SU-DHL-6 (cell line): ENCODE measurements at regions not wholly inside any gene's neighbourhood (a gene's known extent, or its start where the extent isn't known, plus 50 kb on each side); places are given as distances from the start of the nearest gene placed in this dataset.

ENCODE experiments used
- H2AFZ ChIP-seq: fragments of 200-600 bp; sonication (generic); 2 replicates; pipeline ENCODE4 v1.6.1; 2014; ENCODE audit warnings: low read depth, mild to moderate bottlenecking, moderate library complexity, mixed read lengths, antibody characterized with exemption, low read length; ENCODE audit not compliant: severe bottlenecking
- H3F3A ChIP-seq: fragments of 200-600 bp; shearing (Covaris generic); 2 replicates; pipeline ENCODE4 v1.6.0; 2016; ENCODE audit warnings: antibody characterized with exemption, mild to moderate bottlenecking; ENCODE audit not compliant: insufficient read depth
- H3K27ac ChIP-seq: fragments of 200-600 bp; sonication (generic); 2 replicates; pipeline ENCODE4 v1.5.1; 2016; ENCODE audit warnings: low read depth, mild to moderate bottlenecking, low read length, moderate library complexity, mixed read lengths
- H3K27me3 ChIP-seq: fragments of 200-600 bp; sonication (generic), shearing (Covaris generic); 2 replicates; pipeline ENCODE4 v1.6.0; 2014; ENCODE audit warnings: mild to moderate bottlenecking, low read length
- H3K36me3 ChIP-seq: fragments of 200-600 bp; sonication (generic); 2 replicates; pipeline ENCODE4 v1.6.1; 2014; ENCODE audit warnings: mild to moderate bottlenecking, low read length, mixed read lengths
- H3K4me2 ChIP-seq: fragments of 300-600, 200-600 bp; shearing (Covaris generic), sonication (generic); 2 replicates; pipeline ENCODE4 v1.6.0; 2014; ENCODE audit warnings: low read length, low read depth, mild to moderate bottlenecking; ENCODE audit not compliant: poor library complexity, severe bottlenecking
- H3K4me3 ChIP-seq: fragments of 200-600 bp; sonication (generic); 2 replicates; pipeline ENCODE4 v1.5.1; 2014; ENCODE audit warnings: antibody characterized with exemption, low read length, mild to moderate bottlenecking, mixed read lengths; ENCODE audit not compliant: insufficient read depth, poor library complexity, severe bottlenecking
- H3K79me2 ChIP-seq: fragments of 200-600 bp; sonication (generic); 2 replicates; pipeline ENCODE4 v1.6.1; 2014; ENCODE audit warnings: mild to moderate bottlenecking, low read length, moderate library complexity; ENCODE audit not compliant: insufficient read depth
- H3K9ac ChIP-seq: fragments of 200-600 bp; sonication (generic); 2 replicates; pipeline ENCODE4 v1.7.0; 2014; ENCODE audit warnings: mild to moderate bottlenecking, low read length
- H3K9me2 ChIP-seq: fragments of 200-600 bp; sonication (generic); replicated peaks from 2 replicates; pipeline ENCODE4 v1.6.1; 2014; ENCODE audit warnings: low read length; ENCODE audit not compliant: insufficient read depth
- H3K9me3 ChIP-seq: fragments of 200-600 bp; sonication (generic); 2 replicates; pipeline ENCODE4 v1.6.1; 2014; ENCODE audit warnings: low read length, mixed read lengths; ENCODE audit not compliant: insufficient read depth
- H4K20me1 ChIP-seq: fragments of 200-600 bp; sonication (generic); 2 replicates; pipeline ENCODE4 v1.6.1; 2014; ENCODE audit warnings: low read depth, mild to moderate bottlenecking, antibody characterized with exemption, low read length, moderate library complexity, mixed read lengths
- EZH2phosphoT487 ChIP-seq: fragments of 200-600 bp; sonication (generic), shearing (Covaris generic); conservative IDR thresholded peaks from 2 replicates; pipeline ENCODE4 v1.6.1; 2018; ENCODE audit warnings: mild to moderate bottlenecking, antibody characterized with exemption, low read length, moderate library complexity, mixed read lengths
- TF ChIP-seq, protein P1 (sequence below): fragments of 200-600 bp; sonication (generic); IDR thresholded peaks from one replicate; pipeline ENCODE4 v1.5.1; 2017; ENCODE audit warnings: antibody characterized with exemption, mild to moderate bottlenecking, low read length, moderate library complexity; ENCODE audit not compliant: insufficient read depth, poor library complexity, severe bottlenecking

DNA sequence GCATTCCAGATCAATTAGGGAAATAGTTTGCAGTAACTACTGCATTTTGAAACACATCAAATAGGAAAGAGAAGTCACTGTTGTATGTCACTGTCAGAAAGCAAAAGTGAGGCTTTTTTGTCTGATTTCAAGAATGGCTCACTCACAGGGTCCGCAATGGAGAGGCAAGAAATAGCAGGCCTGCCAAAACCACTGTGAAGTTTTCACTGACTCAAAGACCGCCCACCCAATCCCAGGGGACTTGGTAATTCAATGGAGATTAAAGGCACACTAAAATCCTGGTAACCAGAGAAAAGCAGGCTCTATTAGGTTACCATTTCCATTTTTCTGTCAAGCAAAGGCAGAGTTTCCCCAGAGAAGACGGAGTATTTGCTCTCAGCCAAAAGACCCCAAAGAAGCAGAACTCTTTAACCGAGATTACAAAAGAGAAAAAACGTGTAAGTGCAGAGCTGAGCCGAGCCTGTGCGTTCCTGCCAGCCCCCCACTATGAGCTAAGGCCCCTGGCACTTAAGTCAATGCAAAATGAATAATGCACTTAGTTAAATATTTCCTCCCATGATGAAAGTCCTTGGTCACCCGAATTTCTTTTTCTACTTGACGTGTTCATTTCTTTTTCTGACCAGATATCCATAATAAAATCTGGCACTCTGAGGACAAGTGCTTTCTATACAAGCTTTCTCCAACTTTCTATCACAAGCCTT, 57.0 kb downstream of the FOXL1 start:
- Histone ChIP-seq H3K4me2 (no peak overlapping the region), H2AFZ (no peak overlapping the region)

DNA sequence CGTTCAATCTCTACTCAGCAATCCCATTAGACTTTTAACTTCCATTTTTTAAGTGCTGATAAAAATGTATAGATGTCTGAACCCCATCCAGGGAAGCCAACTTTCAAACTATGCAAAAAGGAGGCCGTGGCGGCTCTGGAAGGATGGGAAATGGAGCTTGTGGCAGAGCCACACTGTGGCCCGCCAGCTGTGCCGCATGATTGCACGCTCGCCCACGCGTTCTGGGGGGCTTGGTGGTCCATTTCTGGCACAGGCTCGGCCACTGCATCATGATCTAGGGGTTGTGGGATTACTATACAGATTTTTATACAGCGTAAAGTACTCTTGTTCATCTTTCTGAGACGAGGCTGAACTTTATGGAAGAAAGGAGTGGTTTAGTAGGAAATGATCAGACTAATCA, 57.6 kb downstream of the FOXL1 start:
- no peaks in the 10 kb centered on the region for H3K9me2 ChIP-seq
- no peak overlapping the region for H2AFZ ChIP-seq
- no peak overlapping the region for H3K9ac ChIP-seq
- no peaks in the 10 kb centered on the region for H4K20me1 ChIP-seq
- H3K9me3 ChIP-seq = no peaks in the 10 kb centered on the region
- no peaks in the 10 kb centered on the region for H3K27me3 ChIP-seq
- no peaks in the 10 kb centered on the region for H3K36me3 ChIP-seq
- no peaks in the 10 kb centered on the region for H3K79me2 ChIP-seq
- no peak overlapping the region for H3K4me3 ChIP-seq
- H3F3A ChIP-seq = no peaks in the 10 kb centered on the region
- H3K27ac ChIP-seq = no peak overlapping the region
- TF ChIP-seq, protein P1, sequence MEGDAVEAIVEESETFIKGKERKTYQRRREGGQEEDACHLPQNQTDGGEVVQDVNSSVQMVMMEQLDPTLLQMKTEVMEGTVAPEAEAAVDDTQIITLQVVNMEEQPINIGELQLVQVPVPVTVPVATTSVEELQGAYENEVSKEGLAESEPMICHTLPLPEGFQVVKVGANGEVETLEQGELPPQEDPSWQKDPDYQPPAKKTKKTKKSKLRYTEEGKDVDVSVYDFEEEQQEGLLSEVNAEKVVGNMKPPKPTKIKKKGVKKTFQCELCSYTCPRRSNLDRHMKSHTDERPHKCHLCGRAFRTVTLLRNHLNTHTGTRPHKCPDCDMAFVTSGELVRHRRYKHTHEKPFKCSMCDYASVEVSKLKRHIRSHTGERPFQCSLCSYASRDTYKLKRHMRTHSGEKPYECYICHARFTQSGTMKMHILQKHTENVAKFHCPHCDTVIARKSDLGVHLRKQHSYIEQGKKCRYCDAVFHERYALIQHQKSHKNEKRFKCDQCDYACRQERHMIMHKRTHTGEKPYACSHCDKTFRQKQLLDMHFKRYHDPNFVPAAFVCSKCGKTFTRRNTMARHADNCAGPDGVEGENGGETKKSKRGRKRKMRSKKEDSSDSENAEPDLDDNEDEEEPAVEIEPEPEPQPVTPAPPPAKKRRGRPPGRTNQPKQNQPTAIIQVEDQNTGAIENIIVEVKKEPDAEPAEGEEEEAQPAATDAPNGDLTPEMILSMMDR = no peak
- TF ChIP-seq EZH2phosphoT487 = no peak
- no peak overlapping the region for H3K4me2 ChIP-seq

More for the DNA sequence above, 57.0 kb downstream of the FOXL1 start:
- no peak overlapping the region for H3K4me3 ChIP-seq
- no peaks in the 10 kb centered on the region for H3K9me3 ChIP-seq
- TF ChIP-seq, protein P1 = no peak
- TF ChIP-seq EZH2phosphoT487 = no peak
- no peaks in the 10 kb centered on the region for H3K27me3 ChIP-seq
- H3F3A ChIP-seq = no peaks in the 10 kb centered on the region
- H3K27ac ChIP-seq = no peak overlapping the region
- no peaks in the 10 kb centered on the region for H3K79me2 ChIP-seq
- no peaks in the 10 kb centered on the region for H3K36me3 ChIP-seq
- H3K9ac ChIP-seq = no peak overlapping the region
- H4K20me1 ChIP-seq = no peaks in the 10 kb centered on the region
- no peaks in the 10 kb centered on the region for H3K9me2 ChIP-seq

DNA sequence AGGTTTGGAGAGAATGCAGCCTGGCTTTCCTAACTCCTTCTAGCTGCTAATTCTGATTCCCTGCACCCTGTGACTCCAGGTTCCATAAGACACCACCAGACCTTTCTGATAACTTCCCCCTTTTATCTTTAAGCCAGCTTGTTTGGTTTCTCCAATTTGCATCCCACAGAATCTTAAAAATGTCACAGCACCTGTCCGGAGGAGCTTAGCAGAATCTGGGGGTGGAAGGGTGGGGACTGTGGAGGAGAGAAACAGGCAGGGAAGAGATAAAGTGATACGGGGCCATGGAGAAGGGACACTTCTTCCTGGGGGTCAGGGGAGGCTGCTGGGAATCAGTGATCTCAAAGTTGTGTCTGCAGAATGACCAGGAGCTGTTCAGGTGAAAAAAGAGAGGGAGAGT, 59.4 kb downstream of the FOXL1 start:
- Histone ChIP-seq H3K27me3 (no peaks in the 10 kb centered on the region), H3K4me3 (no peak overlapping the region), H4K20me1 (no peaks in the 10 kb centered on the region), H3K9me2 (no peaks in the 10 kb centered on the region), H3K4me2 (no peak overlapping the region), H3K79me2 (no peaks in the 10 kb centered on the region), H3F3A (no peaks in the 10 kb centered on the region), H3K27ac (no peak overlapping the region), H3K9ac (no peak overlapping the region), H2AFZ (no peak overlapping the region), H3K9me3 (peaks cover 5% of the 10 kb centered on the region; the same call in 1 of the 2 replicates), H3K36me3 (no peaks in the 10 kb centered on the region)
- TF ChIP-seq, protein P1 = no peak
- TF ChIP-seq EZH2phosphoT487 = no peak
